ENCODE measurements at regions not wholly inside any gene's neighbourhood (a gene's known extent, or its start where the extent isn't known, plus 50 kb on each side); places are given as distances from the start of the nearest gene placed in this dataset.
A peak's percentile ranks its signal among the peaks of the same experiment; 100 is the strongest.

DNA sequence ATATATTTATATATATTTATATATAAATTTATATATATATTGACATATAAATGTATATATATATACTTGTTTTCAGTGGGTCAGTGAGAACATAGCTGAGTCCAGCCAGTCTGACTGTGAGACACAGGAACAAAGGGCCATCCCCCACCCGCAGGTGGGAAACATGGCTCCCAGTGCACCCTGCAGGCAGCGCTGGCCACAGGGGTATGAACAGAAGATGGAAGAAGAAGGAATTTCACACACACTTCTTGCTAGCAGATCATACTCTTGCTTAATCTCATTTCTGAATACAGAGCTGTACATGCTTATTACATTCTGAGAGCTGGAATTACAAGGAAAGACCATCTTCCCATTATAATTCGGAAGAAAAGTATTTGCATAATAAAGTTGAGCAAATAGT is 595.4 kb downstream of the IRX1 start:
- Mint-ChIP-seq H3K4me1 (ENCODE audit: low read depth, unreplicated experiment) (peaks cover 8% of the 10 kb centered on the region), H3K4me3 (ENCODE audit: unreplicated experiment) (no peak overlapping the region), H3K9me3 (ENCODE audit: unreplicated experiment) (no peaks in the 10 kb centered on the region), H3K27me3 (ENCODE audit: unreplicated experiment) (no peaks in the 10 kb centered on the region), H3K36me3 (ENCODE audit: unreplicated experiment) (peaks cover 14% of the 10 kb centered on the region), H3K27ac (ENCODE audit: unreplicated experiment) (no peak overlapping the region)
- no peak for DNase-seq
- TF ChIP-seq, protein P1, sequence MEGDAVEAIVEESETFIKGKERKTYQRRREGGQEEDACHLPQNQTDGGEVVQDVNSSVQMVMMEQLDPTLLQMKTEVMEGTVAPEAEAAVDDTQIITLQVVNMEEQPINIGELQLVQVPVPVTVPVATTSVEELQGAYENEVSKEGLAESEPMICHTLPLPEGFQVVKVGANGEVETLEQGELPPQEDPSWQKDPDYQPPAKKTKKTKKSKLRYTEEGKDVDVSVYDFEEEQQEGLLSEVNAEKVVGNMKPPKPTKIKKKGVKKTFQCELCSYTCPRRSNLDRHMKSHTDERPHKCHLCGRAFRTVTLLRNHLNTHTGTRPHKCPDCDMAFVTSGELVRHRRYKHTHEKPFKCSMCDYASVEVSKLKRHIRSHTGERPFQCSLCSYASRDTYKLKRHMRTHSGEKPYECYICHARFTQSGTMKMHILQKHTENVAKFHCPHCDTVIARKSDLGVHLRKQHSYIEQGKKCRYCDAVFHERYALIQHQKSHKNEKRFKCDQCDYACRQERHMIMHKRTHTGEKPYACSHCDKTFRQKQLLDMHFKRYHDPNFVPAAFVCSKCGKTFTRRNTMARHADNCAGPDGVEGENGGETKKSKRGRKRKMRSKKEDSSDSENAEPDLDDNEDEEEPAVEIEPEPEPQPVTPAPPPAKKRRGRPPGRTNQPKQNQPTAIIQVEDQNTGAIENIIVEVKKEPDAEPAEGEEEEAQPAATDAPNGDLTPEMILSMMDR (IDR thresholded peaks at IDR 0.05; ENCODE audit: partially characterized antibody, unreplicated experiment), result no peak

DNA sequence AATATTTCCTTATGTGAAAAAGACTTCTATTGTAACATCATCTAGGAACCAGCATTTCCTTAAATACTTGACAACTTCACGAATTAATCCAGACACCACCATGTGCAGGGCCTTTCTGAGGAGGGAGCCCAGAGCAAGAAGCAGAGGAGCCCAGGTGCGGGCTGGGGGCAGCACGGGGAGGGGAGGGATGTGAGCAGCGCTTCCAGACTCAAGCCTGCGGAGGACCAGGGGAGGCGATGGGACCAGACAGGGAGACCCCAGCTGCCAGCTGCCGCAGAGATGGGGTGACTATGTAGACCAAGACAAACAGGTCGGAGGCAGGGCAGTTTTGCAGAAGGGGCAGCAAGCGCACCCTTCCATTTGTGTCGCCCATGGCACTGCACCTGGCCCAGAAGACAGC is 596.1 kb downstream of the IRX1 start:
- Mint-ChIP-seq H3K4me1 (ENCODE audit: low read depth, unreplicated experiment) (peaks cover 13% of the 10 kb centered on the region), H3K9me3 (ENCODE audit: unreplicated experiment) (no peaks in the 10 kb centered on the region), H3K4me3 (ENCODE audit: unreplicated experiment) (no peak overlapping the region), H3K27me3 (ENCODE audit: unreplicated experiment) (no peaks in the 10 kb centered on the region), H3K27ac (ENCODE audit: unreplicated experiment) (no peak overlapping the region), H3K36me3 (ENCODE audit: unreplicated experiment) (peaks cover 13% of the 10 kb centered on the region)
- peak; percentile 32 for DNase-seq
- TF ChIP-seq, protein P1 (IDR thresholded peaks at IDR 0.05; ENCODE audit: partially characterized antibody, unreplicated experiment), result no peak

DNA sequence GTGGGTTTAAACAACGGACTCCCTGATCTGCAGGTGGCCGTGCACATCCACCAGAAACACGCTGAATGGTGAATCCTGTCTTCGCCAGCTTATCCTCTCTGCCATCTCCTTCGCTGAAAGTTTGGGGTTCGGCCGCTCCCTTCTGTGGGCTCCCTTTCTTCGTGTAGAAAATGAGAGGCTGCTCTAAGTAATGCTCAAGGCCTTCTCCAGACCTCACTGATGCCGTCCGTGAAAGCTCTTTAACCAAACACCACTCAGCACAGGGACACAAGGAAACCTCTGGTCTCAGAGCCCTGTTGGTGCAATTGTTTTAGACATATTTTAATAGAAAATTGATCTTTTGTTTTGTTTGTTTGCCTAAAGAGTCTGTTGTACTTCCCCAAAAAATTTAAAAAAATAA is 596.5 kb downstream of the IRX1 start:
- Mint-ChIP-seq H3K4me1 (ENCODE audit: low read depth, unreplicated experiment) (peaks cover 18% of the 10 kb centered on the region), H3K9me3 (ENCODE audit: unreplicated experiment) (no peaks in the 10 kb centered on the region), H3K27ac (ENCODE audit: unreplicated experiment) (no peak overlapping the region), H3K27me3 (ENCODE audit: unreplicated experiment) (no peaks in the 10 kb centered on the region), H3K4me3 (ENCODE audit: unreplicated experiment) (no peak overlapping the region), H3K36me3 (ENCODE audit: unreplicated experiment) (peaks cover 13% of the 10 kb centered on the region)
- no peak for DNase-seq
- TF ChIP-seq, protein P1 (IDR thresholded peaks at IDR 0.05; ENCODE audit: partially characterized antibody, unreplicated experiment), result no peak

DNA sequence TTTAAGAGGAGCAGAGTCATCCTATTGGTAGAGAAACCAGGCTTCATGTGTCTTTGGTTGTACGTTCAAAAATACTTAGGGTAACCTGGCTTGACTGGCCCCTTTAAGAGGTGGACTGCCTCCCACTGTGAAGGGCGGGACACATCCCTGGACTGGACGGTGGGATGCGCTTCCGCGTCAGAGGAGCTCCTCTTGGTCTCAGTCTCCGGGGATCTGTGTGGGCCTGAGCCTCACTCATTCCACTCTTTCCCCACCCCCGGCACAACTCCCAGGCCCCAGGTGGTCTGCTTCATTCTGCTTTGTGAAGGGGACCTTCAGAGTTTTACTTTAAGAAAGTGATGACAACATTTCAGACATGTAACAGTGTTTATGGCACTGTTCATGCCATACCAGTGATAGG is 601.1 kb downstream of the IRX1 start:
- Mint-ChIP-seq H3K36me3 (ENCODE audit: unreplicated experiment) (no peaks in the 10 kb centered on the region), H3K4me1 (ENCODE audit: low read depth, unreplicated experiment) (peaks cover 43% of the 10 kb centered on the region), H3K9me3 (ENCODE audit: unreplicated experiment) (peaks cover 2% of the 10 kb centered on the region), H3K4me3 (ENCODE audit: unreplicated experiment) (no peak overlapping the region), H3K27ac (ENCODE audit: unreplicated experiment) (peak overlapping the region; percentile 0), H3K27me3 (ENCODE audit: unreplicated experiment) (no peaks in the 10 kb centered on the region)
- peak; percentile 39 for DNase-seq
- TF ChIP-seq, protein P1 (IDR thresholded peaks at IDR 0.05; ENCODE audit: partially characterized antibody, unreplicated experiment), result no peak

DNA sequence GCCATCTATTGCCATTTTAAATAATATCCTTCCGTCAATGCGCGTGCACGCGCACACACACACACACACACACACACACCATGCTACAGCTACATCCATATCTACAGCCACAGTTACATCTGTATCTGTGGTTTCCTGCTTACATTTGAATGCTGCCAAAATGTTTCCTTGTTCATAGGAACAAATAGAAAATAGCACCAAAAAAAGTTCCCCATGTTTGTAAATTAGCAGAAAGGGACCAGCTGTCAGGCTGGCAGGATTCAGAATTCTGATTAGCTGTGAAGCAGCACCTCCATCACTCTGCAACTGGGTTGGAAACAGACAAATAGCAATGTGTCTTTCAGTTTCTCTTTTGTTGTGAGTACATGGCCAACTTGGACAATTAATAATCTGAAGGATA is 601.5 kb downstream of the IRX1 start:
- Mint-ChIP-seq H3K4me1 (ENCODE audit: low read depth, unreplicated experiment) (peaks cover 43% of the 10 kb centered on the region), H3K27ac (ENCODE audit: unreplicated experiment) (peak overlapping the region; percentile 0), H3K36me3 (ENCODE audit: unreplicated experiment) (no peaks in the 10 kb centered on the region), H3K9me3 (ENCODE audit: unreplicated experiment) (peaks cover 2% of the 10 kb centered on the region), H3K4me3 (ENCODE audit: unreplicated experiment) (no peak overlapping the region), H3K27me3 (ENCODE audit: unreplicated experiment) (no peaks in the 10 kb centered on the region)
- no peak for DNase-seq
- TF ChIP-seq, protein P1 (IDR thresholded peaks at IDR 0.05; ENCODE audit: partially characterized antibody, unreplicated experiment), result no peak

Data from glutamatergic neuron (in vitro differentiated cells).